CD4-positive, alpha-beta T cell treated with Interleukin-6 for 4 hours (primary cell): ENCODE measurements at regions not wholly inside any gene's neighbourhood (a gene's known extent, or its start where the extent isn't known, plus 50 kb on each side); places are given as distances from the start of the nearest gene placed in this dataset.

ENCODE experiments used
- DNase-seq: peaks from one replicate; pipeline ENCODE4 v3.0.0-alpha.2; 2020; ENCODE audit warnings: mixed read lengths

DNA sequence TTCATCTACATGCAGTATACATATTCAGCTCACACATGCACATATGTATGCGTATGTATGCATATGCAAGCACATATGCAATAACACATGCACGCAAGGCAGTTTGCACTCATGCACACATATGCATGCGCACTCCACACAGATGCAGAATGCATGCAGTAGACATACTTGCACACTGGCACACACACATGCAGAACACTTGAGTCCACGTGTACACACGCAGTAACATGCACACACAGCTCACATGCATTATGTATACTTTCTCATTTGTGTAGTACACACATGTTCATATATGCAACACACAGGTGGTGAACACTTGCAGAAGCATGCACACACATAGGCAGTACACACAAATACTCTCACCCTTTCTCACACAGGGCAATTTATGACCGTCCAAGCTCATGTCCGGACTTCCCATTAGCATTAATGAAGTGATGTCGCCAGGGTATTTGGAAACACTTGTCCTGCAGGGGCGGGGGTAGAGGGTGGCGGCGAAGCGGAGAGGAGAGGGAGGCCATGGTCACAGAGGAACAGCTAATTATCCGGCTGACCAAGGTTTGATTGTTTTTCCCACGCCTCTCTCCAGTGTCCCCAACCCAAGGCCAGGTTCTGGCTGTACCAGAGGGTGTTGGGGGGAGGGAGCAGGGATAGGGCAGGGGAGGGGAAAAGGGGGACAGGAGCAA lies 91.3 kb downstream of the VEGFA start:
- DNase-seq = no peak

DNA sequence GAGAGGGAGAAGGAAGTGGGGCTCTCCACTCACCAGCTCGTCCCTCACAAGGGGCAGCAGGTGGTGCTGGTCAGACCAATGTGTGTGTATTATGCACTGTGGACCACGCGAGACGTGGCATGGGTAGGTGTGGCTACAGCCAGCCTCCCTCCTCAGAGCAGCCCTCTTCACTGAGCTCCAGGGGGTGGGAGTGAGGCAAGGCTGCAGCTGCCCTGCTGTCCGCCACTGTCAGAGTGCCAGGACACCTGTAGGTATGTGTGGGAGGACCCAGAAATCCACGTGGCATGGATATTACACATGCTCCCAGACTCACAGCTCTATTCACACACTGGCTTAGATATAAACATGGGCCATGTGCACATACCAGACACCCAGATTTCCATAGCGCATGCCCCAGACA lies 90.3 kb downstream of the VEGFA start:
- DNase-seq = no peak

DNA sequence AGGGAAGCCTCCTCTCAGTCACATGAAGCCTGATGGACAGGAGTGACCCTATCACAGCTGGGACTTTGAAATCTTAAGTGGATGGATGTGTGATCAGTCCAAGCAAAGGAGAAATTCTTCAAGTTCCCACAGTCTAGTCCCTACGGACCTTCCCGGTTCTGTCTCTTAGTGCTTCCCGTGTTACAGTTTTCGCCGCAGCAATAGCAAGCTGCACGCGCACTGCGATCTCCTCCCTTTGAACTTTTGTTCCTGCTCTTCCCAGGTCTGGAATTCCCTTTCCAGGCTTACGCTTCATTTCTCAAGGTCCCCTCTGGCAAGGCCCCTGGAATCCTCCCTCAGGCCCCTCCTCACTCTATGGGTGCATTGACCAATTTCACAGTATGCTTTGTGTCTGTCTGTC lies 89.2 kb downstream of the VEGFA start:
- no peak for DNase-seq

DNA sequence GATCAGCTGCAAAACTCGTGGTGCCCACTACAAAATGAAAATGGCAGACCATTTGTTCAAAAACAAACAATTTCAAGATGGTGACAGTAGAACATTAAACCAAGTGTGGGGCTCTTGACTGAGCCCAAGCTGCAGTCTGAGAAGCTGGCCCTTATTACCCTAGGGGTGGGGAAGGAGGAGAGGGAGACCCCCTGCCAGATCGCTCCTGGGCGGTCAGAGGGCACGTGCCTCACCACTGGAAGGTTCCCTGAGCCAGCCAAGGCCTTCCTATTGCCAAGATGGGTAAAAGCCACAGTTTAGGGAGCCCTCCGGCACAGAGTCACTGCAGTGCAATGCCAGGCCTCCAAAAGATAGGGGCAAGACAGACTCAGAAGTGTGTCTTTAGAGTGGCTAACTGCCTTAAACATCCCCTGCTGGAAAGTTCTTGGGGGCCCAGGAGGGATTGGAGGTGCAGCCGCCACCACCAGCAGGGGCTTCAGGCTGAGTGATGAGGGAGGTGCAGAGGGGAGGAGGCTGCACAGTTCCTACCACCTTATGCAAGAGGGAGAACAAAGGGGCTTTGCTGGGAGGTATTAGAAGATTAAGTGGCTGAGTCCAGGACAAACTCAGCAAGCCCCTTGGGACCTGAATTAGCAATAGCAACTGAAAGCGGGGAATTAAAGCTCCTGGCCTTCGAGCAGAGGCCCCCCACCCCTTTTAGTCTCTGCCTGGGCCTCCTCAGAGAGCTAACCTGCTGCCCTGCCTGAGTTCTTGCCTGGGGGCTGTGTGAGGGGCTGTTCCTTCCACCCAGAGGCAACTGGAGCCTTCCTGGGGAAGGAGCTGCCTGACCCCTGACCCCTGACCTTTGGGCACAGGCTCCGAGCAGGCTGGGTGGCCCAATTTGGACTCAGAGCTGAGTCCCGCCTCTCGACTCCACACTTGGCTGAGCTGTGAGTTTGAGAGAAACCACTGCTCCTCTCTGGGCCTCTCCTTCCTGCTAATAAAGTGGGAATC lies 88.4 kb downstream of the VEGFA start:
- no peak for DNase-seq

DNA sequence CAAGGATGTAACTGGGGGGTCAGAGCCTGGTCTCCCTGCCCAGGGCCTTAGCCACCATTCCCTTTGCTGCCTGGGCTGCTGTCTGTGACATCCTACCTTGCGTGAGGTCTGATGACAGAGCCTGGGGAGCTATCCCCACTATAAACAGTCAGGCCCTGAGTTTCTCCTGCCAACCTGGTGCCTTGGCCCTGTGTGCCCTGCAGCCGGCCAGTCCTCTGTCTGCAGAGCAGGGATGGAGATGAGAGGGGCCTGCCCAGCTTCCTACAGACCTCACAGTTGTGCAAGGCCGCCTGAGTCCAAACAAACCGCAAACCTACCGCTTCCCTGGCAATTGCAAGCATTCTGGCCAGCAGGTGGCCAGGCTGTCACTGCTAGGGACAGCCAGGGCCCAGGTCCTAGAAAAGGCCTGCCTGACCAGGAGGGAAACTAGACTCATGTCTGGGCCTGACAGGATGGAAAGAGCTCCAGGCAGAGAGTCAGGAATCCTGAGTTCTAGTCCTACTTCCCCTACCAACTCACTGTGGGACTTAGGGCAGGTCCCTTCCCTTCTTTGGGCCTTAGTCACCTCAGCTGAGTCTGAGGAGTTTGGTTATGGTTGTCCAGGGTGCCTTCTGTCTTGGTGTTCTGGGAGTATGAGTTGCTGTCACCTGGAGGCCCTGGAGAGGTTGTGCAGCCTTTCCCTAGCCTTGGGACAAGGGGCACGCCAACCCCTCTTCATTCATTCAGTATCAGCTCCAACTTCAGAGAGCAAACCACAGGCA lies 86.2 kb downstream of the VEGFA start:
- no peak for DNase-seq

DNA sequence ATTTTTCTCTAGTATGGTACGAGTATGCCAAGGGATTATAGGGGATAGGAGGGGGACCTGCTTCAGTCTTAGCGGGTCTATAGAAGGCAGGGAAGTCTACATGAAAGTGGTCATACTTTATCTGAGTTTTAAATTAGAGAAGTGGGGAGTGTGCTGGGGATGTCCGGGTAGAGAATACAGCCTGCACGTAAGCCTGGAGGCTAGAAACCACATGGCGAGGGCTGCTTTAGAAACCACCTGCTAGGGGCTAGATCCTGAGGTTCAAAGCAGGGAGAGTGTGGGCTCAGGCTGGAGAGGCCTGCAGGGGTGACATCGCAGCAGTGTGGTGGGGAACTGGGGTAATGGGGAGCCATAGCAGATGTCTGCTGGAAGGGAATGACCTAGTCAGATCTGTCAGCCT lies 85.2 kb downstream of the VEGFA start:
- DNase-seq = no peak

DNA sequence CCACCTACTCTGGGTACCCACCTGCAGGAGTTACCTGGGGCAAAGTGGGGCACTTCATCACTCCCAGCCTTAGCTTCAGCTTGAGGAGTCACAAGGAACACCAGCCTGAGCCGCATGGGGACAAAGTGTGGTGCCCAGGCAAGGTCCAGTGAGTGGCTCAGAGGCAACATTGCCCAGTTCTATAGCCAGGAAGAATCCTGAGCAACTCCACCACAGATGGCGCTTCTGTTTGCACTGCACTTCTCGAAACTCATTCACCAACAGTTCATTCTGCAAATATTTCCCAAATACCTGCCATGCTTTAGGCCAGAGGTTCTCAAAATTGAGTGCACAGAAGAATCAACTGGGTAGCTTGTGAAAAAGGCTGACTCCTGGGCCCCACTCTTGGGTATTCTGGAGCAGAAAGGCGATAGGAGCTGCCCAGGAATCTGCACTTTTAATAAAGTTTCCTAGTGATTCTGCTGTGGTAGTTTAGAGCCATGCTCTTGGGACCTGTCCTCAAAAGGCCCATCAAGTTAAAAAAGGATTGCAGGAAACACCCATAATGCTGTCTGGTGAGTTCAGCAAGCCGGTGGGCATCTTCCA lies 83.1 kb downstream of the VEGFA start:
- DNase-seq = no peak

DNA sequence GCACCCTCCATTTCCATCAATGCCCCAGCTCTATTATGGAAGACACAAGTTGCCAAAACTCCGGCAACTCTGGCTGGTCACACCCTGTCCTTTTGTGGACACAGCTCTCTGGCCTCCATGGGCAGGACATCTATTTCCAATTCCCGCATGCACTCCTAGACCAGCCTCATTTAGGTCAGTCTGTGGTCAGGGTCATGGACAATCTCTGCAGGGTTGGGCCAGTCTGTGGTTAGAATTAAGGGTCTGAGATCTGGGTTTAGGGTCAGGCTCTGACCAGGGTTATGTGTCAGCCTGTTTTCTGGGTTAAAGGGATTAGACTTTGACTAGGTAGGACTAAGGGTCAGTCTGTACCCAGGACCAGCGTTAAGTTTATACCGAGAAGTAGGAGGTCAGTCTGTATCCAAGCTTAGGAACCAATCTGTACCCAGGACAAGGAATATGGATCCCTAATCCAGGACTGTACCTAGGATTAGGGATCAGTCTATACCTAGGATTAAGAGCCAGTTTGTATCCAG lies 82.4 kb downstream of the VEGFA start:
- no peak for DNase-seq

DNA sequence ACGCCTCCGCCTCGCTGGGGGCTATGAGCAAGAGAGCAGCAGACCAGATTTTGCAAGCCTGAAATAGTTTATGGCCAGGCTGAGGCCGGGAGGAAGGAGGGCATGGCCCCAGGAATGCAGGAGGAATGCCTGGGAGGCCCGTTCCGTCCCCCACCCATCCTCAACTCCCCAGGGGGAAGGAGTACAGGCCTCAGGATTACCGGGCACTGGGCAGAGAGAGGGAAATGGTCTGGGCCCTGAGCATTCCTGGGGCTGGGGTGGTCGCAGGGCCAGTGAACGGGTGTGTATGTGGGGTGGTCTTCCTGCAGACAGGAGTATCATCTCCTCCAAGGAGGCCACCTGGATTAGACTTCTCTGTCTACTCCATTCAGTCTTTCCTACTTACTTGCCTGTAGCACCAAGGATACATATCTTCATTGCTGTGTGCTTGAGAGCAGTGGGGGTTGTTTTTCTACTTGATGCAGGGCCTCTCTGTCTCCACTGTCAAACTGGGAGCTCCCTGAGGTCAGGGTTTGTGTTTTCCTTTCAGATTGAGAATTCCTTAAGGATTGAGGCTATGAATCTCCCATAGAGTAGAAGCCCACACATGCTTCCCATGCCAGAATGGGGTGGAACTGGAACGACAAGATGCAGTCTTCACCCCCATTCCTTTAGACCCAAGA lies 81.3 kb downstream of the VEGFA start:
- no peak for DNase-seq

DNA sequence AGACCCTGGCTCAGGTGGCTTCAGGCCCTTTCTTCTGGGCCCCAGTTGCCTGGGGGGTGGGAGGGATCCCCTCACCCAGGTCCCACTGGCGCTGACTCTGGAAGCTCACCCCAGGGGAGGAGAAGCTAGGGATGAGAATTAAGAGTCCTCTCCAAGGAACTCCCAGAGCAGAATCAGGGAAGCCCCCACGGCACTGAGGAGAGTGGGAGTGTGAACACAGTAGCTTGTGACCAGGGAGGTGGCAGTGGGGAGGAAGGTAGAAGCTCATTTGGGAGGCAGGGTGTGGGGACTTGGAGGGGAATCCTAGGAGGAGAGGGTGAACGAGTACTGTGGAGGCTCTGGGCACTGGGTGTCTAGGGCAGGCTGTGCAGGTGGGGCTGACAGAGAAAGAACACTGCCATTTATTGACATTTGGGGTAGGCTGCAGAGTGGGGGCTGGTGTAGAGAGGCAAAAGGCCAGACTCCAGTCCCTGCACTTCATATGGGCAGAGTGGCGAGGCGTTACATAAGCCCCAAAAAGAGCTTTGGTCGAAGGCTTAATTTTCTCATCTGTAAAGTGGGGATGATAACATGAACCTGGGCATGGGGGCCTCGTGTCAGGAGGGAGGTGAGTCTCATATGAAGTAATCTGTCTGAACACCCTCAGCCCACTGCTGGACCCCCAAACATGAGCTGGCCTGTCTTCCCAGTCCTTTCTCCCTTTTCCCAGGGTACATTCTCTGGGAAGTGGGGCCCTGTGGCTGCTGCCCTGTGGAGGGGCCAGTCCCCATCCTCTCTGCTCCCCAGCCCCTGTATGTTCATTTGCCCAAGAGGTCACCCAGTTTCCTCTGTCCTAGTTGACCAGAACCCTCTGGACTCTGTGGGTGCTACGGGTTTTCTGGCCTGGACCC lies 80.5 kb downstream of the VEGFA start:
- no peak for DNase-seq

DNA sequence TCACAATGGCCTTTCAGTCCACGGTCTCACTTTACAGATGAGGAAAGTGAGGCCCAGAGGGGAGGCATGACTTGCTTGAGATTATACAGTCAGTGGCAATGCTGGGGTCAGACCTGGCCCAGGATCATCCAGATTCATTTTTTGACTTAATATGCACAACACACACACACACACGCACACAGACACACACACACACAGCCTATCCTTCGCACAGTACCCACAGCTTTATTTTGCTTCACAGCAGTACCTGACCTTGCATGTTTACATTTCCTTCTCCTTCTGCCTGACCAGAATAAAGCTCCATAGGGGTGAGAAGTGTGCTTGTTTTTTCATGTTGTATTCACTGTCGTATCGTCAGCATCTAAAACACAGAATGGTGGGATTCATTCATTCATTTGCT lies 79.8 kb downstream of the VEGFA start:
- no peak for DNase-seq

DNA sequence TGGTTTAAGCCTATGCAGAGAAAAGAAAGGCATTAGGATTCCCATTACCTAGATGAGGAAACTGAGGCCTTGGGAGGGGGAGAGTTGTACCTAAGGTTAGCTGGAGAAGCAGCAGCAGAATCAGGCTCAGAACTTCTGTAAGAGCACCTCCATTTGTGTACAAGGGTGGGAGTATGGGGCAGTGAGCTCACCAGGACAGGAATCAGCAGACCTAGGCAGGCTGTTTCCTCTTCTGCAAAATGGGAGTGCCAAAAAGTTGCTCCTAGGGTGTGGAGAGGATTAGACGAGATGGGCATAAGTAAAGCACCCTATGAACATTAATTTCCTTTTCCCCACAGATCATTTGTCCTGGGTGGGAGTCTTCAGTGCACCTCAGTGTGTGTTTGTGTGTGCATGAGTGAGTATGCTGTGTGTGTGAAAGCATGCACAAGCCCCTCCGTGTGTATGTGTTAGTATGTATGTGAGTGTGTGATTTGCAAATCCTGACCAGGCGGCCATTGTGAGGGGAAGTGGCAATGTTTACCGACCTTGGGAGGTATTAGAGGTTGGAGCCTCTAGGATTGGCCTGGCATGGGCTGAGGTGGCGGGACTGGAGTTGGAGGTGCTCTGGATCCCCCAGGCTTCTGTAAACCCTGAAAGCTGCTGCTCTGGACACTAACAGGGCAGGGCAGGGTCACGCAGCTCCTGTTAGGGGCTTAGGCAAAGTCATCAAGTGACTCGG lies 78.8 kb downstream of the VEGFA start:
- DNase-seq = no peak

DNA sequence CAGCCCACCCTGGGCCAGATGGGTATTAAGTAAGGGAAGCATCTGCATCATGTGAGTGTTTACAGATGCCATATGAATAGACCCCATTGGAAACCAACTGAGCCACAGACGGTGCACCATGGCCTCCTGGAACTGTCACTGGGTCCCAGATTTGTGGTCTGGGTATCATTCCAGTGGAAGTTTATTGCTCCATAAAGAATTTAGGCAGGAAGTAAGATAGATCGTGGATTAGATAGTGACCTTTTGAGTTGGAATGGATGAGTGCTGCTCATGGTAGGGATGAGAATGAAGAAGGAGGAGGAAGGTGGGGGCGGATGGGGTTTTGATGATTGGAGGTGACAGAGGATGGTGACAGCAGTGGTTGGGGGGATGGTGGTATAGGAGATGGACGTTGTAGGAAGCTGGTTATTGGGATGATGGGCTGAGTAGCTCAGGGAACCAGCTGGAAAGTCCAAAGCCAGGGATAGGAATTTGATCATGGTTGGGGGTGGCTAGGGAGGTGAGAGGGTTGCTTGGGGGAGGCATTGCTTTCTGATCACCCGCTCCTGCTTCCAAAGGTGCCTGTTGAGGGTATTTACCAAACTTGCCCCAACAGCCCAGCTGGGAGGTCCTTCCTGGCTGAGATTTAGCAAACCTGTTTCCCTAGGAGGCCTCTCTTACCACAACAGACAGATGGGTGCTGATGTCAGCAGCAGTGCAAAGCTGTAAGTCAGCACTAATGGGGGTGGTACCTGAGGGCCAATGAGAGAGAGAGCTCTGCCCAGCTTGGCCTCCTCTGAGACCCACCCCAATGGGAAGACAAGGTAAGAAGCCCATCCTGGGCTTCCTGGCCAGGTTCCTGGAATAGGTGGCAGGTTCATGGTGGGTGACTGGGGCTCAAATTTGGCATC lies 78.0 kb downstream of the VEGFA start:
- DNase-seq = no peak

DNA sequence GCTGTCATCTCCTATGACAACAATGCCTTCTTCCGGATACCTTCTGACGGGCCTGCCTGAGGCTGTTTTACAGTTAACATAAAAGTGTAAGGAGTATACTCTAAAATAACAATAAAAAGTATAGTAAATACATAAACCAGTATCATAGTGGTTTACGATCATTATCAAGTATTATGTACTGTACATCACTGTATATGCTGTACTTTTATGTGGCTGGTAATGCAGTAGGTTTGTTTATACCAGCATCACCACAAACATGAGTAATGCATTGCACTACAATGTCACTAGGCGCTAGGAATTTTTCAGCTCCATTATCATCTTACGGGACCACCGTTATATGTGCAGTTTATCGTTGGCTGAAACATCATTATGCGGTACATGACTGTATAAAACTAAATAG lies 76.5 kb downstream of the VEGFA start:
- DNase-seq = no peak

DNA sequence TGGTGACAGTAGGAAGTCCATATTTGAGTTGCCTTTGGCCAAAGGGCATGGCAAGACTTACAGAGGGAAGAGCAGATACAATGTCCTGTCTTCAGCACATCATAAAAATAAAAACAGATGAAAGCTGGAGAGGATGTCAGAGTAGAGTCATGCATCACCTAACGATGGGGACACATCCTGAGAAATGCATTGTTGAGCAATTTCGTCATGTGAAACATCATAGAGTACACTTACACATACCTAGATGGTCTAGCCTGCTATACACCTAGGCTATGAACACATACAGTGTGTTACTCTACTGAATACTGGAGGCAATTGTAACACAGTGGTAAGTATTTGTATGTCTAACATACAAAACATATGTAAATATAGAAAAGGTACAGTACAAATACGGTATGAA lies 75.6 kb downstream of the VEGFA start:
- no peak for DNase-seq

DNA sequence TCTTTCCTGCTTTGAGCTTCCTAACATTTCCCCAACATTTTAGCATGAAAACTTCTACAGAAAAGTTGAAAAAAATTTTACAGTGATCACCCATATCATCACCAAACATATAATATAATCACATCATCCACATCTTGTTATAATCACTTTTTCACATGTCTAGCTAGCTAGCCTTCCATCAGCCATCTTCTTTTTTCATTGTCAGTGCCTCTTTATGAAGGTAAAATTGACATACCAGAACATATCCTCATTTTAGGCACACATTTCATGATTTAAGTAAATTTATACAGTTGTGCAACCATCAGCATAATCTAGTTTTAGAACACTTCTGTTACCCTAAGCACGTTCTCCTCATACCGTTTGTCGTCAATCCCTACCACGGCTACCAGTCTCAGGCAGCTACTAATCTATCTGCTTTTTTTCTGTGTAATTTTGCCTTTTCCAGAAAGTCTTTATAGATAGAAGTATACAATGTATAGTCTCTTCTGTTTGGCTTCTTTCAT lies 73.7 kb downstream of the VEGFA start:
- DNase-seq = no peak

DNA sequence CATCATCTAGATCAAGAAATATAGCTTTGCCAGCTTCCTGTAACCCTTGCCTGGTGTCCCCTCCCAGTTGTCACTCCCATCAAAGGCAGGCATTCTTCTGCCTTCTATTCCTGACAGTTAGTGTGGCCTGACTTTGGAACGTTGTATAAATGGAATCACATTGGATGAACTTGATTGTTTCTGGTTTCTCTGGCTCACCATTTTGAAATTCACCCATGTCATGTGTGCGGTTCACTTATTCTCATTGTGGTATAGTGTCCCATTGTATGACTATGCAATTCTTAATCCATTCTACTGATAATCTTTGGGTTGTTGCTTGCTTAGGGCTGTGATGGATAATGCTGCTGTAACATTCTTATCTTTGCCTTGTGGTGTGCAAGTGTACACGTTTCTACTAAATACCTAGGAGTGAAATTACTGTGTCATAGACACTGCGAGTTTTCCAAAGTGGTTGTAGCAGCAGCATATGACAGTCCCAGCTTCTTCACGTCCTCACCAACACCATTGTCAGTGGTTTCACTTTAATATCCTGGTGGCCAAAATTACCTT lies 73.2 kb downstream of the VEGFA start:
- DNase-seq = no peak

DNA sequence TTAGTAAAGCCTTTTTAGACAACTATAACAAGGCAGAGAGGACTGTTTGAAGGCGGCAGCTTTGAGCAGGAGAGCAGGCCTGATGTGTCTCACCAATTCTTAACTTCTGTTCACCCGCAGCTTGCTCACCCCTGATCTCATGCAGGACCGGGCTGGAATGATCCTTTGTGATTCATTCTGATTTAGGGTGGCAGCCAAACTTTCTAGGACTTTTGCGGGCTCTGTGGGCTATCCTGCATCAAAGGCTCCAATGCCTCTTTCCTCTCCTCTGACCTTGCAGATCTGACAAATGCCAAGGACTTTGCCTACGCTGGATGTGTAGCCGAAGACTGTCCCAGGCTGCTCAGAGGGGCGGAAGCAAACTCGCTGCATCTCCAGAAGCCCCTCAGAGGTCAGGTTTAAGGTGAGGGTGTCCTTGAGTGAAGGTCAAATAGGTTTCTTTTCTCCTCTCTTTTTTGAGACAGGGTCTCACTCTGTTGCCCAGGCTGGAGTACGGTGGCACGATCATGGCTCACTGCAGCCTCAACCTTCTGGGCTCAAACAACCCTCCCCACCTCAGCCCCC lies 72.3 kb downstream of the VEGFA start:
- DNase-seq = no peak
